Right lobe of liver (tissue), 4 donors: ENCODE measurements at regions not wholly inside any gene's neighbourhood (a gene's known extent, or its start where the extent isn't known, plus 50 kb on each side); places are given as distances from the start of the nearest gene placed in this dataset.

Source experiments
- POLR2A ChIP-seq: fragments of 450-650 bp; IDR thresholded peaks from one replicate; pipeline ENCODE4 v1.6.1; 2017; ENCODE audit warnings: antibody characterized with exemption, mild to moderate bottlenecking
- TF ChIP-seq, protein P1 (sequence below), 4 donors: fragments of 200-600 bp in 3 of 4; fragments of 450-650 bp in 1 of 4; IDR thresholded peaks; one replicate each; pipeline versions ENCODE4 v1.5.1 to v1.8.0; 2016 to 2022; ENCODE audit warnings: antibody characterized with exemption in 4 of 4, mild to moderate bottlenecking in 2 of 4
- donor health status: DM: no; HTN: no; CAD: no.
- donor health status: DM: no; HTN: no; CAD: no.
- donor health status: DM: no; HTN: yes; CAD: no.

DNA sequence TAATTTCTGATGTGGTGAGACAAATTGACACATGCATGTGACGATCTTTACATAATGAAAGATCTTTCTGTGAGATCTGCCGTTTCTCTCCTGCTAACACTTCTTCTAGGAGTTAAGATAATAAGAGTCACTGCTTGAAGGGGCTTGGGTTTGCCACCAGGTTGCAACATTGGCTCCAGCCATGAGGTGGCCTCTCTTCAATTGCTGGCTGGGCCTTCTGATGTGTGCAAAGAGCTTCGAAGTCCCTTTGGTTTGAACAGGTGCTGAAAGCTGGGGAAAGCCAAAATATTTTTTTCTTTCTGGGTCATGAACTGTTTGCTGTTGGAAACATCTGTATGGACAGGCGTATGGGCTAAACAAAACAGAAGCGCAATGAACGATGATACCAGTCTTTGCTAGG lies 204.1 kb upstream of the SALL1 start:
- TF ChIP-seq, protein P1, sequence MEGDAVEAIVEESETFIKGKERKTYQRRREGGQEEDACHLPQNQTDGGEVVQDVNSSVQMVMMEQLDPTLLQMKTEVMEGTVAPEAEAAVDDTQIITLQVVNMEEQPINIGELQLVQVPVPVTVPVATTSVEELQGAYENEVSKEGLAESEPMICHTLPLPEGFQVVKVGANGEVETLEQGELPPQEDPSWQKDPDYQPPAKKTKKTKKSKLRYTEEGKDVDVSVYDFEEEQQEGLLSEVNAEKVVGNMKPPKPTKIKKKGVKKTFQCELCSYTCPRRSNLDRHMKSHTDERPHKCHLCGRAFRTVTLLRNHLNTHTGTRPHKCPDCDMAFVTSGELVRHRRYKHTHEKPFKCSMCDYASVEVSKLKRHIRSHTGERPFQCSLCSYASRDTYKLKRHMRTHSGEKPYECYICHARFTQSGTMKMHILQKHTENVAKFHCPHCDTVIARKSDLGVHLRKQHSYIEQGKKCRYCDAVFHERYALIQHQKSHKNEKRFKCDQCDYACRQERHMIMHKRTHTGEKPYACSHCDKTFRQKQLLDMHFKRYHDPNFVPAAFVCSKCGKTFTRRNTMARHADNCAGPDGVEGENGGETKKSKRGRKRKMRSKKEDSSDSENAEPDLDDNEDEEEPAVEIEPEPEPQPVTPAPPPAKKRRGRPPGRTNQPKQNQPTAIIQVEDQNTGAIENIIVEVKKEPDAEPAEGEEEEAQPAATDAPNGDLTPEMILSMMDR (IDR thresholded peaks at IDR 0.05) = no peak
- no peak for TF ChIP-seq POLR2A
